ENCODE measurements at regions not wholly inside any gene's neighbourhood (a gene's known extent, or its start where the extent isn't known, plus 50 kb on each side); places are given as distances from the start of the nearest gene placed in this dataset.

- DNase-seq (ENCODE audit: extremely low read depth in 1 of 2, low read depth in 1 of 2) = no peak
These were observed 1560.7 kb upstream of the TMEM132C start for GRCh38 chr12:126706300-126706699.

GRCh38 chr12:126708492-126708896, 1558.5 kb upstream of the TMEM132C start:
- DNase-seq (ENCODE audit: extremely low read depth in 1 of 2, low read depth in 1 of 2) = no peak

- DNase-seq (ENCODE audit: extremely low read depth in 1 of 2, low read depth in 1 of 2) = no peak
These were observed 1548.6 kb upstream of the TMEM132C start for GRCh38 chr12:126718365-126718764.

GRCh38 chr12:126719912-126720705, 1546.9 kb upstream of the TMEM132C start:
- DNase-seq (ENCODE audit: extremely low read depth in 1 of 2, low read depth in 1 of 2) = no peak

GRCh38 chr12:126726481-126727217, 1540.3 kb upstream of the TMEM132C start:
- no peak for DNase-seq (ENCODE audit: extremely low read depth in 1 of 2, low read depth in 1 of 2)

- no peak for DNase-seq (ENCODE audit: extremely low read depth in 1 of 2, low read depth in 1 of 2)
These were observed 1539.5 kb upstream of the TMEM132C start for GRCh38 chr12:126727218-126728075.

- DNase-seq (ENCODE audit: extremely low read depth in 1 of 2, low read depth in 1 of 2) = no peak
These were observed 1532.7 kb upstream of the TMEM132C start for GRCh38 chr12:126734296-126734695.

- DNase-seq (ENCODE audit: extremely low read depth in 1 of 2, low read depth in 1 of 2) = no peak
These were observed 1532.3 kb upstream of the TMEM132C start for GRCh38 chr12:126734710-126735109.

GRCh38 chr12:126741536-126742240, 1525.3 kb upstream of the TMEM132C start:
- no peak for DNase-seq (ENCODE audit: extremely low read depth in 1 of 2, low read depth in 1 of 2)

- DNase-seq (ENCODE audit: extremely low read depth in 1 of 2, low read depth in 1 of 2) = no peak
These were observed 1524.7 kb upstream of the TMEM132C start for GRCh38 chr12:126742241-126742641.

GRCh38 chr12:126747530-126748149, 1519.3 kb upstream of the TMEM132C start:
- peak in 1 of 2 donors; percentile 40 for DNase-seq (ENCODE audit: extremely low read depth in 1 of 2, low read depth in 1 of 2)

GRCh38 chr12:126752021-126752420, 1514.9 kb upstream of the TMEM132C start:
- DNase-seq (ENCODE audit: extremely low read depth in 1 of 2, low read depth in 1 of 2) = no peak

- no peak for DNase-seq (ENCODE audit: extremely low read depth in 1 of 2, low read depth in 1 of 2)
These were observed 1509.6 kb upstream of the TMEM132C start for GRCh38 chr12:126757326-126757725.

GRCh38 chr12:126760092-126760491, 1506.9 kb upstream of the TMEM132C start:
- DNase-seq (ENCODE audit: extremely low read depth in 1 of 2, low read depth in 1 of 2) = no peak

- DNase-seq (ENCODE audit: extremely low read depth in 1 of 2, low read depth in 1 of 2) = no peak
These were observed 1505.5 kb upstream of the TMEM132C start for GRCh38 chr12:126761420-126761819.

GRCh38 chr12:126762150-126762549, 1504.8 kb upstream of the TMEM132C start:
- DNase-seq (ENCODE audit: extremely low read depth in 1 of 2, low read depth in 1 of 2) = no peak

- no peak for DNase-seq (ENCODE audit: extremely low read depth in 1 of 2, low read depth in 1 of 2)
These were observed 1503.6 kb upstream of the TMEM132C start for GRCh38 chr12:126763359-126763758.

- no peak for DNase-seq (ENCODE audit: extremely low read depth in 1 of 2, low read depth in 1 of 2)
These were observed 1499.6 kb upstream of the TMEM132C start for GRCh38 chr12:126767334-126767733.

- DNase-seq (ENCODE audit: extremely low read depth in 1 of 2, low read depth in 1 of 2) = no peak
These were observed 1498.5 kb upstream of the TMEM132C start for GRCh38 chr12:126768517-126768916.

- no peak for DNase-seq (ENCODE audit: extremely low read depth in 1 of 2, low read depth in 1 of 2)
These were observed 1496.8 kb upstream of the TMEM132C start for GRCh38 chr12:126770188-126770587.

Measured in activated CD8-positive, alpha-beta memory T cell treated with anti-CD3 and anti-CD28 coated beads for 1 hour (primary cell).